GM21723 (cell line): ENCODE measurements at regions not wholly inside any gene's neighbourhood (a gene's known extent, or its start where the extent isn't known, plus 50 kb on each side); places are given as distances from the start of the nearest gene placed in this dataset.
"Not testable (repeated sequence)": the region's sequence is repeated elsewhere in the genome, so short reads cannot be mapped to it uniquely, and the experiment has no call there.

Experiments
- ATAC-seq: cut with Tn5 transposase; IDR thresholded peaks from one replicate; pipeline ENCODE4 v1.9.1; 2021; ENCODE audit warnings: mild to moderate bottlenecking, moderate library complexity; ENCODE audit not compliant: unreplicated experiment

DNA sequence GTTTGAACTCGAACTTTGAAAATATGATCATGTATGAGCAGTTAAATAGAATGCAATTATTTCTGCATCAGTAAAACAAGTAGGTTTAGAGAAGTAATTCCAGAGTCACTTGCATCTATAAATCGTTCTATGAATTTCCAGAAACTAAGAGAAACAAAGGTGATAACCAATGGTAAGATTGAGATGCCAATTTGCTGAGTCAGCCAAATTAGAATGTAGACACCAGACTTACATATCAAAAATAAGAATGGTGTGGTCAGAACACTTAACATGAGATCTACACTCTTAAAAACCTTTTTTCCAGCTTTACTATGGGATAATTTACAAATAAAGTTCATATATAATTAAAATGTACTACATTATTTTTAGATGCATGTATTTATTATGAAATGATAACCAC lies 1435.9 kb downstream of the OTOL1 start:
- ATAC-seq: no peak

DNA sequence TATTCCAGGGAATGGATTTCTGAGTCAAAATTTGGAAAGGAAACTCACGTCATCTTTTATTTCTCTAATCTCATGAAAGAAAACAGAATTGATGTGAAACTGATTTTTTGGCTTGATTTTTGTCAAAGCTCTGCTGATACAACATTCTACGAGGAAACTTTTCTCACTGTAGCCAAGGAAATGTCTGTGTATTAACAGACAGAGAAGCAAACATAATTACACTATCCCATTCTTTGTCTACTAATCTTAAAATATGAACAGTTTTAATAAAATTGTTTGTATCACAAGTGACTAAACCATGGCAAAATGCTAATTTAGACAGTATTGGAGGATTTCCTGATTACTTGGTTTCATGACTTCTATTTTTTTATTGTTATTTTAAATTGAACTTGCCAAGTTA lies 1437.0 kb downstream of the OTOL1 start:
- ATAC-seq: no peak

DNA sequence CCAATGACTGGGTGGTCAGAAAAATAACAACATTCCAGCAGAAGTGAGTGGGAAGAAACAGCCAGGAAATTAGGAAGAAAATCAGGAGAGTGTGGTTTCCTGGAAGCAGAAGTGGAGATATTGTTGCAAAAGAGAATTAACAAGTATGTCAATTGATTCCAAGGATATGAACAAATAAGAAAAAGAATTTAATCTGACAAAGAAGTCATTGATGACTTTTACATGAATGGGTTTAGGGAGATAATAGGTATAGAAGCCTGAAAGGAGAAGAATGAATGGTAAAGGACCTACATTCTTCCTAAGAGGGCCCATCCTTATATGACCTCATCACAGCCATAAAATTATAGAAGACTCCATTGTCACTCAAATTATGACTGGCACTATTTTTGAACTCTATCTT lies 1440.1 kb downstream of the OTOL1 start:
- ATAC-seq: no peak

DNA sequence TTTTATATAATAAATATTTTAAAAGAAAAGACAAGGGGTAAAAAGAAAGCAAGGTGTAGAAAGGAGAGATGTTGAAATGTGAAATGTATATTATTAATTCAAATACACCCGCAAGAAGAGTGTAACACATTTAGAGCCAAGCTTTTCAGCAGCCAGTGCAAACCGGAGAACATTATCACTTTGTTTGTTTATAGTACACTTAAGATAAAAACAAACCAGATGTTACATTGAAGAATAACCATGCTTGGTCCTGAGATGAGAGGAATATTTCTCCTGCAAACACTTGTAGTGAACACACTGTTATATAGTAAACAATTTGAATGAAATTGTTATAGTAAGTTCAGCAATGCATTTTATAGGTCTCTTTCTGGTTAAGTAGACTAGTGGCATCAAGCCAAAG lies 1441.5 kb downstream of the OTOL1 start:
- ATAC-seq: no peak

DNA sequence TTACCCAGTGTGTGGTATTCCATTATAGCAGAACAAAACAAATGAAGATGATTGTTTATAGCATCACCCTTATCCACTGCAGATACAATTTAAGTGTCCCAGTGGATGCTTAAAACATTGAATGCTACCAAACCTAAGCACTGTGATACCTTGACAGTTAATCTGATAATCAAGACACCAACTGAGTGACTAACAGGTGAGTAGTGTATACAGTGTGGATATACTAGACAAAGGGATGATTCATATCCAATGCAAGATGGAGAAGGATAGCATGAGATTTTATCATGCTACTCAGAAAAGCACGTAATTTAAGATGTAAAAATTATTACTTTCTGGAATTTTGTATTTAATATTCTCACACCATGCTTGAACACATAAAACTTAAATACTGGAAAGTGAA lies 1449.0 kb downstream of the OTOL1 start:
- ATAC-seq: no peak

DNA sequence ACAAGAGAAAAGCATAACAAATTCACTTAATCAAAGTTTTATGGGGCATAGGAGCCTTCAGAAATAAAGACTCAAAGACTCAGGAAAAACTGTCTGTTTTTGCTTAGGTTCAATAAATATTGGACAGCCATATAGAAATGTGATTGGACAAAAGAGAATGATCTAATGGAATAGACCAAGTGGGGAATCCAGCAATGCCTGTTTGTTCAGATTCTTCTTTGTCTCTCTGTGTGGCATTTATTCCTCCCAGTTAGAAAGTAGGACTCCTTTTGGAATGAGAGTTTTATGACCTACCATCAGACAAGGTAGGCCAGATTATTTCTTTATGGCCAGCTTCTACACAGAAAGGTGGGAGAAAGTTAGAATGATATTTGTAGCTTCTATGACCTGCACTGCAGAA lies 1460.1 kb downstream of the OTOL1 start:
- no peak for ATAC-seq

DNA sequence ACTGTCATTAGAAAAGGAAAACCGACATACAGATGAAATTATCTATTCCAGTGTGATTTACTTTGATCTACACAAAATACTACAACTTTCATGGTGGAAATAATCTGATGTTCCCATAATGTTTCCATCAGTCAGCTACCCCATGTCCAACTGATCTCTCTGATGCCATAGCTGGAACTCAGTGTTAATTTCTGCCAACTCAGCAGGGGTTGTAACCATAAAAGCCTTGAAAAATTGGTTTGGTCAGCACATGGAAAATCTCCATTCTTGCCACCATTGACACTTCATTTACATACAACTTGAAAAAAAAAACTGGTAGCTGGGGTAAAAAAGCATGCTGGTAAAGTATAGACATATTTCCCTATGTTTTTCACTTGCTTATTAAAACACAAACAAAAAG lies 1463.7 kb downstream of the OTOL1 start:
- ATAC-seq: no peak

DNA sequence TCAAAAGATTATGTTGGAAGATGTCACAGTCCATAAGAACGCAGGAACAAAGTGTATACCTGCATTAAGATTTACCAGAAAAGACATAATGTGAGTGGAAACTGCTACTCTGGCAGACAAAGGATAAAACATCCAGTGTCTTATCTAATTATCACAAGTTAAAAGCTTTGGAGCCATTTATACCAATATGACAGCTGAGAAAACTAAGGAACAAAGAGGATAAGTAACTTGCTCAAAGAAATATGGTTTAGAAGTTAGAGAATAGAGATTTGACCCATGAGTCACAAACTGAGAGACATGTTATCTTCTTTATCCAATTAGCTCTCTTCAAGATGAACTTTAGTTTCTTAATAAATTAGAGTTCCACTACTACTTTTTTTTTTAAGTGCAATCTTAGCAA lies 1473.7 kb downstream of the OTOL1 start:
- ATAC-seq: no peak

DNA sequence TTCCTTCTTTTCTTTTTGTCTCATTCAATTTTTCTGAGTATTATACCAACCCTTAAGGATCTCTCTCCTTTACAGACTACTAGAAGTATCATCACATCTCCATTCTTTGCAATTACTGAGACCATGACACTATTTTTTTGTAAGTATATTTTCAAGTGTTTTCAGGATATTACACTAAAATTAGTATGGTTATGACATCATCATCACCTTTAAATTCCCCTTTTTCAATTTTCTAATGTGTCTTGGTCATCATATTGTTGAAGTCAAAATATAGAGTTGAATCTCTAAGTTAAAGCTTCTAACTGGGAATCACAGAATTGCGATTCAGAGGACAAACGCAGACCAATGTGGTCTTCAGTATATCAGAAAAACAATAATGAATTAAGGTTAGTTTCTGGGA lies 1475.1 kb downstream of the OTOL1 start:
- ATAC-seq: no peak

DNA sequence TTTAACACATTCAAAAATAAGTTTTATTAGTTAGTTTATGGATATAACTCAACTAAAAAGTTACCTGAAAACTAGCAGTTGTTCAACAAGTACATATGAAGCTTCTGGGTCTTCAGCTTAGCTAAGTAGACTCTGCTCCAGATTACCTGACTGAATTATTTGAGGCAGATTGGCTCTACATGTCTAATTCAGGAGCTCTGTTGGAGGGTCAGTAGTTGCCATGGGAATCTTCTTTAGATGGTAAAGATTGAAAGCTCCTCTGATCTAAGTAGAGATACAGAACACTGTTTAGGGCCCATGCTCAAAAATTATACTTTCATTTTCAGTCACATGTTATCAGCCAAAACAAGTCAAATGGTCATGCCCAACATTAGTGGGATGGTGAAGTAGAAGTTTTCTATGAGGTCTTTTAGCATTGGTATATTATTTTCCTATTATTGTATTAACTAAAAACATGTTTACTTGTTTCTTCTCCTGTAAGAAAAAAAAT lies 1476.9 kb downstream of the OTOL1 start:
- no peak for ATAC-seq

DNA sequence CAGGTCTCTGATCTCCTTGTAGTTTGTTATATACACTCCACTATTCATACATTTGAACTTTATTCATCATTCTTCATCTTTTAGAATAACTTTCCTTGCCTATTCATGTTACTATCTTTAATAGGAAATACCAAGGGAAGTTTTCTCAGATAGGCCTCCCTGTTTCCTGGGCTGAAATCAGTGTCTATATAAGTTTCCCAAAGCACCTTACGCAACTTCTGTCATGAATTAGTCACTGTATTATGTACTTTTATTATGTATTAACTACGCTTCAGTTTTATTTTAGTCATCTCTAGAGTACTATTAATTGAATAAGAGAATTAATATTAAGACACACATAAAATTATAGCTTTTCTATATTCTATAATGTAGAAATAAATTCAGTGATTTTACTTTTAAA lies 1481.5 kb downstream of the OTOL1 start:
- no peak for ATAC-seq

DNA sequence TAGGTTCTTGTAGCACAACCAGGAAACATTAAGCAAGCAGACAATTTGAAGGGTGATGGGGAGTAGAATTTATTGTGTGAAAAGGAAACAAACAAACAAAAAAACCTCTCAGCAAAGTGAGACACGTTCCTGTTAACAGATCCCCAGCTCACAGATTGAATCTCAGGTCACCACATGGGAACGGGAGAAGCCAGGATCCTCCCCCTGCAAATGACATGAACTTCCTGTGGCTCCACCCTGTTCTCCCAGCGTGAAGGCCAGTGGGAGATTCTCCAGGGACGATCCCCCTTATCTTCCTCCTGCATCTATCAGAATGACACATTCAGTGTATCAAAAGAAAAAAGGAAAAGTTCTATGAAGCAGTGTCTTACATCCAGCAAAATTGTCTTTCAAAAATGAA lies 1488.1 kb downstream of the OTOL1 start:
- ATAC-seq: no peak

DNA sequence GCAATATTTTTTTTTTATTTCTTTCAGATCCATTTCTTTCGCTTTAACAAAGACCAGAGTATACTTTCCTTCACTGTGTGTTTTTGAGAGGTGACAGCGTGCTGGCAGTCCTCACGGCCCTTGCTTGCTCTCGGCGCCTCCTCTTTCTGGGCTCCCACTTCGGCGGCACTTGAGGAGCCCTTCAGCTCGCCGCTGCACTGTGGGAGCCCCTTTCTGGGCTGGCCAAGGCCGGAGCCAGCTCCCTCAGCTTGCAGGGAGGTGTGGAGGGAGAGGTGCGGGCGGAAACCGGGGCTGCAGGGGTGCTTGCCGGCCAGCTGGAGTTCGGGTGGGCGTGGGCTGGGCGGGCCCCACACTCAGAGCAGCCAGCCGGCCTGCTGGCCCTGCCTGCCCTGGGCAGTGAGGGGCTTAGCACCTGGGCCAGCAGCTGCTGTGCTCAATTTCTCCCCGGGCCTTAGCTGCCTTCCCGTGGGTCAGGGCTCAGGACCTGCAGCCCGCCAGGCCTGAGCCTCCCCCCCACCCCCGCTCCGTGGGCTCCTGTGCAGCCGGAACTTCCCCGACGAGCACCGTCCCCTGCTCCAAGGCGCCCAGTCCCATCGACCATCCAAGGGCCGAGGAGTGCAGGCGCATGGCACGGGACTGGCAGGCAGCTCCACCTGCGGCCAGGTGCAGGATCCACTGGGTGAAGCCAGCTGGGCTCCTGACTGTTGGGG lies 1490.6 kb downstream of the OTOL1 start:
- ATAC-seq: not testable (repeated sequence)

DNA sequence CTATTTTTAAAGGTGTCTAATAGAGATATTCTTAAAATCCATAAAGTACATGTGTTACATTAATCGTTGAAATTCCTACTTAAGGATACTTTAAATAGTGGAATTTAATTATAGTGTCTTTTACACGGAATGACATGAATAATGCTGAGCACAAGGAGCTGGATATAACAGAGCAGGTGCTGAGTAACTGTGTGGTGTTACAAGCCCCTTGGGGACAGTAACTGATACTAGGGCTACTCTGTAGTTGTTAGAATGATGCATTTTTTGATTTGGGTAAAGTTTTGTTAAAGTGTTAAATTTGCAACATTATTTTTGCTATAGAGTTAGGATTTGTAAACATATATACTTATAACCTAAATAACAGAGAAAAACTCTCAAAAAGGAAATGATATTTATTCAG lies 1496.1 kb downstream of the OTOL1 start:
- ATAC-seq: no peak

DNA sequence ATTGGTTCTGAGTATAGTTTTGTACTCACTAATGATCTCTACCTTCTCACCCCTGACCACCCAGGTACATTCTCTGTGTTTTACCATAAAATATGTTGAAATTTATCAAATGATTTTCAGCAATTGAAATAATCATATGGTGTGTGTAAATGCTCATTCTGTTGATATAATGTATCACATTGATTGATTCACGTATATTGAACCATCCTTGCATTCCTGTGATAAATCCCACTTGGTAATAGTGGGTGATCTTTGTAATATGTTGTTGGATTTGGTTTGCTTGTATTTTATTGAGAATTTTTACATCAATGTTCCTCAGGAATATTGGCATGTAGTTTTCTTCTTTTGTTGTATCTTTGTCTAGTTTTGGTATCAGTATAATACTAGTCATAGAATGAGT lies 1497.6 kb downstream of the OTOL1 start:
- ATAC-seq: no peak

DNA sequence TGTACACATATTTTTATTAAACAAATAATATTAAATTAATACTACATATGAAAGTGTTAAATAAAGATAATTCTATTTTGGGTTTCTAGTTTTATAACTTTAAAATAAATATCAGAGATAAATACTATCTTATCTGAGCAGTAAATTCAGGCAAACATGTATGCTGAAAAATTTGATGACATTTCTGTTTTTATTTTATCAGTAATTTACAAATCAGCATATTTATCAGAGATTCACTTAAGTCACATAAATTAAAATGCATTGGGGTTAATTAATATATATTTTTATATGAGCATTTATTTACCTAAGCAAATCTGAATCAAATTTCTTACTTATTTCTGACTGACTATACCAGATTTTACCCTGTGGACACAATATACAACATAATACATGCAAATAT lies 1499.8 kb downstream of the OTOL1 start:
- ATAC-seq: no peak

DNA sequence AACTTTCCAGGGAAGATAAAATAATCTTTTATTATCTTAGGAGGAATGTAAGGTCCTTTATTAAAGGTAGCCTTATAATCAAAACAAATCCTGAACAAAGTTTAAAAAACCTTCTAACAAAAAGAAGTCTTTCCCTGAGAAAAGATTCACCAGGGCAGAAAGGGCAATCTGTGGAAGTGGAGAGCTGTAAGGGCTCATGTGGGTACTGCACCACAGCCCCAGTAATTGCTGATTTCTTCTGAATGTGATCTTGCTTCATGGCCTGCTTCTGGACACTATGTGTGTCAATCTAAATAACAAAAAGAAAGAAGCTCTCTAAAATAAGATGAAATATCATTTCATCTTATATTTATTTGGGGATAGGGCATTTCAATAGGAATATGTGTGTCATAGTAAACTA lies 1501.6 kb downstream of the OTOL1 start:
- ATAC-seq: no peak

DNA sequence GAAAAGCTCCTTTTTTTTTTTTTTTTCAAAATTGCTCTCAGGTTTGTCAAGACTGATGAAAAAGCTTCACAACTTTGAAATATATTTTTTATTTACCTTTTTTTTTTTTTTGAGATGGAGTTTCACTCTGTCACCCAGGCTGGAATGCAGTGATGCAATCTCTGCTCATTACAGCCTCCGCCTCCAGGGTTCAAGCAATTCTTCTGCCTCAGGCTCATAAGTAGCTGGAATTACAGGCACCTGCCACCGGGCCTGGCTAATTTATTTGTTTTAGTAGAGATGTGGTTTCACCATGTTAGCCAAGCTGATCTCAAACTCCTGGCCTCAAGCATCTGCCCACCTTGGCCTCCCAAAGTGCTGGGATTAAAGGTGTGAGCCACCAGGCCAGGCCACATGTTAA lies 1515.0 kb downstream of the OTOL1 start:
- no peak for ATAC-seq

DNA sequence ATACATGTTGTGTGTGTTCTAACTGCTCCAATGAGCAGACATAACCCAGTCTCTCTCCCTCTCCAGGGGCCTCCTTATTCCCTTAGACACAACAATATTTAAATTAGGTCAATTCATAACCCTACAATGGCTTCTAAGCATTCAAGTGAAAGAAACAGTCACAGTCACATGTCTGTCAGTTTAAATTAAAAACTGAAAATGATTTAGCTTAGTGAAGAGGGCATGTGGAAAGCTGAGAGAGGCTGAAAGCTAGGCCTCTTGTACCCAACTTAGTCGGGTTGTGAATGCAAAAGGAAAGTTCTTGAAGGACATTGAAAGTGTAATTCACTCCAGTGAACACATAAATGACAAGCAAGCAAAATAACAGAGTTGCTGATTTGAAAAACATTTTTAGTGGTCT lies 1519.6 kb downstream of the OTOL1 start:
- no peak for ATAC-seq

DNA sequence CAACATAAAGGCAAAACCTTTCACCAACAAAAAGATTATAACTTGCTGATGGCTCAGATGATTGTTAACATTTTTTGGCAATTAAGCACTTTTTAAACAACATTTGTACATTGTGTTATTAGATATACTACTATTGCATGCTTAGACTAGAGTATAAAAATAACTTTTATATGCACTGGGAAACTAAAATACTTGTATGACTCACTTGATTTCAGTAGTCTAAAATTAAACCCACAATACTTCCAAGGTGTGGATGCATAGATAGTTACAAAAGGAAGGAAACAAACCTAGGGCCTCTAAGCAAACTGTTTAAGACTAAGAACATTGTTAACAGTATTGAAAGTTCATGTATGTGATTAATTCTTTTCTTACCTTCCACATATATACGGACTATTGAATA lies 1521.5 kb downstream of the OTOL1 start:
- no peak for ATAC-seq

DNA sequence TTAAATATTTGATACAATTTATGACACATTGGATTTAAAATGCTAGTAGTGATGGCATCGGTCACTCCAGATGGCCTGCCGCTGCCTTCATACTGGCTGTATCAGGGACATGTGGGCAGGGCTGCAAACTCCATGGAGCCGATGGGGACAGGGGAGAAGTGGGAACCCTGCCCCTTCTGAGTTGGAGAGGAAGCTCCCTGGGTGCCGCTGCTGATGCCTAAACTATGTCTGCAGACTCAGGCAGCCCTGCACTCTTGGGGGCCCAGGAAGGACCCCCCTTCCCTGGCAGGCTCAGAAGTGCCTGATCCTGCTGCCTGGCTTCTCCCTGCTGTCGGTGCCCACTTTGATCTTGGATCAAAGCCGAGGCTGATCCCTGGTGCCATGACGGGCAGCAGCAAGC lies 1522.1 kb downstream of the OTOL1 start:
- ATAC-seq: no peak

DNA sequence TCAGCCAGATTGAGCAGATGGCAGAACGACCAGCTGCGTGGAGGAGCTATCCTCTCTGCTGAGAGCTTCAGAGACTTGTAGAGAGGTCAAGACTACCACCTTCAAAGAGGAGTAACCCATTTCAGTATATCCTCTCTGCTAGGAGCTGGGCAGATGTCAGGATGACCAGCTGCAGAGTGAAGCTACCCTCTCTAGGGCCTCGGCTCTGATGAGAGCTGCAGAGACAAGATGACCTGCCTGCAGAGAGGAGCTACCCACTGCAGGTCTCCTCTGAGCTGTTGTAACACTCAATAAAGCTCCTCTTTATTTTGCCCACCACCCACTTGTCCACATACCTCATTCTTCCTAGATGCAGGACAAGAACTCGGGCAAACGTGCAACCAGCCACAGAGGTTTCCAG lies 1522.7 kb downstream of the OTOL1 start:
- ATAC-seq: no peak

DNA sequence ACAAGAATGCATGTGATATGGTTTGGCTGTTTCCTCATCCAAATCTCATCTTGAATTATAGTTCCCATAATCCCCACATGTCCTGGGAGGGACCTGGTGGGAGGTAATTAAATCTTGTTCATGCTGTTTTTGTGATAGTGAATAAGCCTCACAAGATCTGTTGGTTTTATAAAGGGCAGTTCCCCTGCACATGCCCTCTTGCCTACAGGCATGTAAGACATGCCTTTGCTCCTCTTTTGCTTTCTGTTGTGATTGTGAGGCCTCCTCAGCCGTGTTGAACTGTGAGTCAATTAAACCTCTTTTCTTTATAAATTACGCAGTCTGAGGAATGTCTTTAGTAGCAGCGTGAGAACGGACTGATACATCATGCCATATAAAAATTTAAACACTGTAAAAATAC lies 1537.0 kb downstream of the OTOL1 start:
- no peak for ATAC-seq
